H1 (cell line): ENCODE measurements at regions not wholly inside any gene's neighbourhood (a gene's known extent, or its start where the extent isn't known, plus 50 kb on each side); places are given as distances from the start of the nearest gene placed in this dataset.

ENCODE experiments used
- CTCF ChIA-PET: fragments of 300-600 bp; sonication (Branson Sonifier 250); formaldehyde crosslinking; loops from one replicate; lab custom pipeline; 2021; ENCODE audit not compliant: partially characterized antibody; lab: Charles Lee
- POLR2A ChIA-PET: fragments of 300-600 bp; sonication (Branson Sonifier 250); formaldehyde crosslinking; loops from one replicate; lab custom pipeline; 2021; ENCODE audit warnings: inconsistent platforms; ENCODE audit not compliant: partially characterized antibody; lab: Charles Lee
- DNase-seq, 2 experiments: peaks; one replicate each; pipeline versions ENCODE4 v3.0.0 to v3.0.0-alpha.2; 2010 to 2022; ENCODE audit warnings: low spot score in 2 of 2, low read depth in 1 of 2, mixed read lengths in 1 of 2
- FAIRE-seq: peaks from 2 replicates; lab custom pipeline; 2011; peaks lifted over from hg19 to GRCh38; lab: Jason Lieb, UNC
- H2AFZ ChIP-seq: 2 replicates; pipeline ENCODE4 v1.8.1; 2012; ENCODE audit warnings: low read length, inconsistent platforms
- H2AK5ac ChIP-seq: 2 replicates; pipeline ENCODE4 v1.6.1; 2013; ENCODE audit warnings: low read depth, low read length
- H2BK120ac ChIP-seq: replicated peaks from 2 replicates; pipeline ENCODE3; 2013; ENCODE audit warnings: low read depth, low read length, inconsistent platforms
- H2BK12ac ChIP-seq: 2 replicates; pipeline ENCODE4 v1.6.1; 2013; ENCODE audit warnings: low read depth, low read length
- H2BK15ac ChIP-seq: 2 replicates; pipeline ENCODE4 v1.6.1; 2013; ENCODE audit warnings: low read length
- H2BK20ac ChIP-seq: 2 replicates; pipeline ENCODE4 v1.6.1; 2013; ENCODE audit warnings: low read length
- H2BK5ac ChIP-seq: 2 replicates; pipeline ENCODE4 v1.6.1; 2013; ENCODE audit warnings: low read depth, low read length
- H3K14ac ChIP-seq: 2 replicates; pipeline ENCODE4 v1.6.1; 2013; ENCODE audit warnings: inconsistent platforms; ENCODE audit not compliant: insufficient read length
- H3K18ac ChIP-seq: 2 replicates; pipeline ENCODE4 v1.6.1; 2013; ENCODE audit warnings: low read length; ENCODE audit errors: extremely low read depth
- H3K23ac ChIP-seq: 2 replicates; pipeline ENCODE4 v1.6.1; 2013; ENCODE audit warnings: inconsistent platforms; ENCODE audit not compliant: insufficient read length
- H3K23me2 ChIP-seq: 2 replicates; pipeline ENCODE4 v1.6.1; 2013; ENCODE audit warnings: low read depth, low read length
- H3K27ac ChIP-seq: 2 replicates; pipeline ENCODE4 v1.6.1; 2011; ENCODE audit warnings: low read depth, low read length, inconsistent platforms
- H3K27me3 ChIP-seq, 4 experiments: replicated peaks in 1 of 4; 1 replicate in 1 of 4; 2 replicates in 3 of 4; pipeline versions ENCODE4 v1.6.1 to v1.8.1; 2011 to 2013; ENCODE audit warnings: low read length in 3 of 4, mild to moderate bottlenecking in 3 of 4, inconsistent platforms in 2 of 4, mixed read lengths in 2 of 4, moderate library complexity in 1 of 4; ENCODE audit not compliant: control insufficient read depth in 3 of 4, insufficient read depth in 3 of 4; ENCODE audit errors: extremely low read depth in 1 of 4
- H3K36me3 ChIP-seq, 4 experiments: 2 replicates each; pipeline versions ENCODE4 v1.6.1 to v1.8.1; 2011 to 2013; ENCODE audit warnings: mild to moderate bottlenecking in 4 of 4, low read length in 3 of 4, moderate library complexity in 2 of 4, control low read depth in 1 of 4, inconsistent platforms in 1 of 4; ENCODE audit not compliant: insufficient read depth in 4 of 4, control insufficient read depth in 2 of 4
- H3K4ac ChIP-seq: replicated peaks from 2 replicates; pipeline ENCODE3; 2013; ENCODE audit warnings: low read length, low read depth, mixed read lengths, inconsistent platforms; ENCODE audit not compliant: insufficient read length
- H3K4me1 ChIP-seq, 4 experiments: replicated peaks in 1 of 4; 1 replicate in 1 of 4; 2 replicates in 3 of 4; pipeline versions ENCODE4 v1.6.1 to v1.8.1; 2011 to 2013; ENCODE audit warnings: low read length in 3 of 4, inconsistent platforms in 2 of 4, mixed read lengths in 1 of 4; ENCODE audit not compliant: insufficient read depth in 4 of 4, control insufficient read depth in 3 of 4
- H3K4me2 ChIP-seq, 2 experiments: 2 replicates each; pipeline versions ENCODE4 v1.6.1 to v1.8.1; 2011 to 2013; ENCODE audit warnings: low read depth in 2 of 2, low read length in 2 of 2, control low read depth in 1 of 2, inconsistent platforms in 1 of 2, mild to moderate bottlenecking in 1 of 2; ENCODE audit not compliant: insufficient read depth in 1 of 2
- H3K4me3 ChIP-seq, 4 experiments: fragments of 200-600, 300-600 bp in 1 of 4; sonication (generic), shearing (Covaris generic), sonication (Bioruptor Twin) in 1 of 4; 2 replicates each; pipeline versions ENCODE4 v1.5.1 to v1.8.1; 2011 to 2016; ENCODE audit warnings: low read length in 4 of 4, low read depth in 3 of 4, control low read depth in 2 of 4, inconsistent platforms in 2 of 4, mild to moderate bottlenecking in 2 of 4, mixed read lengths in 1 of 4, moderate library complexity in 1 of 4; ENCODE audit not compliant: insufficient read depth in 2 of 4; ENCODE audit errors: extremely low read depth in 1 of 4
- H3K56ac ChIP-seq: replicated peaks from 2 replicates; pipeline ENCODE3; 2013; ENCODE audit warnings: low read depth, mild to moderate bottlenecking, mixed read lengths, low read length, inconsistent platforms; ENCODE audit not compliant: insufficient read length
- H3K79me1 ChIP-seq: 2 replicates; pipeline ENCODE4 v1.6.1; 2013; ENCODE audit warnings: low read depth, low read length, control low read depth
- H3K79me2 ChIP-seq, 2 experiments: 2 replicates each; pipeline versions ENCODE4 v1.6.1 to v1.8.1; 2012 to 2013; ENCODE audit warnings: low read length in 2 of 2, mild to moderate bottlenecking in 2 of 2, inconsistent platforms in 1 of 2; ENCODE audit not compliant: insufficient read depth in 2 of 2, control insufficient read depth in 1 of 2
- H3K9ac ChIP-seq, 4 experiments: replicated peaks in 1 of 4; 1 replicate in 1 of 4; 2 replicates in 3 of 4; pipeline versions ENCODE4 v1.6.1 to v1.8.1; 2011 to 2013; ENCODE audit warnings: low read depth in 3 of 4, low read length in 3 of 4, control low read depth in 2 of 4, mild to moderate bottlenecking in 2 of 4, moderate library complexity in 2 of 4, inconsistent platforms in 1 of 4; ENCODE audit errors: extremely low read depth in 1 of 4
- H3K9me3 ChIP-seq, 2 experiments: 2 replicates each; pipeline versions ENCODE4 v1.6.1 to v1.8.1; 2012 to 2013; ENCODE audit warnings: mild to moderate bottlenecking in 2 of 2, moderate library complexity in 2 of 2, control low read depth in 1 of 2, inconsistent platforms in 1 of 2, low read depth in 1 of 2, low read length in 1 of 2, mixed read lengths in 1 of 2; ENCODE audit not compliant: insufficient read depth in 2 of 2
- H4K20me1 ChIP-seq, 2 experiments: replicated peaks in 1 of 2; 2 replicates each; pipeline versions ENCODE3 to v1.8.1; 2011 to 2013; ENCODE audit warnings: inconsistent platforms in 2 of 2, low read length in 2 of 2, mild to moderate bottlenecking in 1 of 2; ENCODE audit not compliant: insufficient read depth in 2 of 2, control insufficient read depth in 1 of 2
- H4K5ac ChIP-seq: 2 replicates; pipeline ENCODE4 v1.6.1; 2013; ENCODE audit warnings: low read length, low read depth, mixed read lengths, inconsistent platforms; ENCODE audit not compliant: insufficient read length
- H4K8ac ChIP-seq: 2 replicates; pipeline ENCODE4 v1.8.0; 2013; ENCODE audit warnings: mild to moderate bottlenecking, moderate library complexity, low read length, inconsistent platforms; ENCODE audit not compliant: insufficient read depth; ENCODE audit errors: extremely low read depth
- H4K91ac ChIP-seq: replicated peaks from 2 replicates; pipeline ENCODE3; 2013; ENCODE audit warnings: low read length, mixed read lengths, inconsistent platforms; ENCODE audit not compliant: insufficient read length
- CREB1 ChIP-seq: IDR thresholded peaks from 2 replicates; pipeline ENCODE4 v1.6.1; 2012; ENCODE audit warnings: inconsistent platforms
- POLR2AphosphoS5 ChIP-seq: IDR thresholded peaks from 2 replicates; pipeline ENCODE4 v1.6.1; 2011; ENCODE audit warnings: low read depth, low read length
- USF2 ChIP-seq: IDR thresholded peaks from 2 replicates; pipeline ENCODE4 v1.6.1; 2011; ENCODE audit warnings: low read length, improper control_type of control experiment
- WGBS, 2 experiments: shearing (Covaris generic) in 1 of 2; methylation state at CpG; one replicate each; pipeline versions ENCODE4 v1.1.6 to v1.1.7; 2013 to 2015; ENCODE audit warnings: low lambda C conversion rate in 2 of 2, mixed read lengths in 2 of 2, inconsistent platforms in 1 of 2, low coverage in 1 of 2, missing lambda C conversion rate in 1 of 2; ENCODE audit not compliant: insufficient replicate concordance in 2 of 2, insufficient coverage in 1 of 2, insufficient read length in 1 of 2; ENCODE audit errors: extremely low coverage in 1 of 2, missing lambda C conversion rate in 1 of 2; 5-methylcytosine and 5-hydroxymethylcytosine counted together

GRCh38 chr14:42869681-42870080 lies 1263.0 kb downstream of the LRFN5 start:
- Histone ChIP-seq H2BK120ac (no peak overlapping the region), H2AK5ac (no peak overlapping the region), H3K9me3 (no peaks in the 10 kb centered on the region), H3K23ac (no peak overlapping the region), H3K18ac (no peak overlapping the region), H4K8ac (no peak overlapping the region), H3K14ac (no peak overlapping the region), H3K23me2 (no peaks in the 10 kb centered on the region; the same call in 1 of the 2 replicates), H3K56ac (no peak overlapping the region), H3K4me3 (no peak overlapping the region), H2BK12ac (no peak overlapping the region), H3K9ac (no peak overlapping the region), H3K27ac (no peak overlapping the region), H2BK20ac (no peak overlapping the region), H3K4me1 (no peaks in the 10 kb centered on the region), H3K36me3 (no peaks in the 10 kb centered on the region), H4K20me1 (no peaks in the 10 kb centered on the region), H2BK5ac (no peak overlapping the region), H3K79me2 (no peaks in the 10 kb centered on the region), H3K79me1 (no peaks in the 10 kb centered on the region), H2BK15ac (no peak overlapping the region), H3K27me3 (no peaks in the 10 kb centered on the region), H3K4ac (no peak overlapping the region), H3K4me2 (no peak overlapping the region), H2AFZ (no peak overlapping the region), H4K91ac (no peak overlapping the region), H4K5ac (no peak overlapping the region)
- WGBS, 2 experiments, result 88% methylated on average over 1 of the region's 1 CpG; no CpG with 5 or more reads in 1 of the 2 experiments
- ChIA-PET CTCF (no interaction called here), POLR2A (no interaction called here)
- no peak for TF ChIP-seq USF2
- no peak for TF ChIP-seq POLR2AphosphoS5
- TF ChIP-seq CREB1, result no peak
- FAIRE-seq (no peak), DNase-seq (no peak)
